HL-60 (cell line): ENCODE measurements at regions not wholly inside any gene's neighbourhood (a gene's known extent, or its start where the extent isn't known, plus 50 kb on each side); places are given as distances from the start of the nearest gene placed in this dataset.

Experiments used
- DNase-seq, 2 experiments: peaks; one replicate each; pipeline ENCODE4 v3.0.0-alpha.2; 2010 to 2020; ENCODE audit warnings: low read depth in 1 of 2, low spot score in 1 of 2
- H3K27ac ChIP-seq: fragments of 250-450 bp; sonication (Bioruptor Pico); replicated peaks from 2 replicates; pipeline ENCODE4 v1.5.1; 2020; ENCODE audit warnings: mild to moderate bottlenecking, moderate library complexity
- H3K27me3 ChIP-seq: fragments of 250-450 bp; sonication (Bioruptor Pico); 2 replicates; pipeline ENCODE4 v1.5.1; 2021; ENCODE audit warnings: mild to moderate bottlenecking, moderate library complexity; ENCODE audit not compliant: insufficient read depth, poor library complexity, severe bottlenecking
- H3K4me3 ChIP-seq: replicated peaks from 2 replicates; pipeline ENCODE4 v1.5.1; 2011; ENCODE audit warnings: mild to moderate bottlenecking, control low read depth, low read length; ENCODE audit not compliant: insufficient read depth
- GABPA ChIP-seq: IDR thresholded peaks from 2 replicates; pipeline ENCODE4 v1.6.1; 2012; ENCODE audit warnings: low read depth
- POLR2AphosphoS5 ChIP-seq: IDR thresholded peaks from 2 replicates; pipeline ENCODE4 v1.6.1; 2012; ENCODE audit warnings: low read depth
- SPI1 ChIP-seq: IDR thresholded peaks from 2 replicates; pipeline ENCODE4 v1.6.1; 2012; ENCODE audit warnings: low read depth, mild to moderate bottlenecking, borderline replicate concordance
- TF ChIP-seq, protein P1 (sequence below): IDR thresholded peaks from one replicate; pipeline ENCODE4 v1.5.1; 2011; ENCODE audit warnings: low read length, control low read depth, inconsistent platforms; ENCODE audit not compliant: insufficient read depth
- TF ChIP-seq, protein P2 (sequence below): IDR thresholded peaks from 2 replicates; pipeline ENCODE4 v1.6.1; 2012; ENCODE audit warnings: low read depth; ENCODE audit not compliant: insufficient replicate concordance

DNA sequence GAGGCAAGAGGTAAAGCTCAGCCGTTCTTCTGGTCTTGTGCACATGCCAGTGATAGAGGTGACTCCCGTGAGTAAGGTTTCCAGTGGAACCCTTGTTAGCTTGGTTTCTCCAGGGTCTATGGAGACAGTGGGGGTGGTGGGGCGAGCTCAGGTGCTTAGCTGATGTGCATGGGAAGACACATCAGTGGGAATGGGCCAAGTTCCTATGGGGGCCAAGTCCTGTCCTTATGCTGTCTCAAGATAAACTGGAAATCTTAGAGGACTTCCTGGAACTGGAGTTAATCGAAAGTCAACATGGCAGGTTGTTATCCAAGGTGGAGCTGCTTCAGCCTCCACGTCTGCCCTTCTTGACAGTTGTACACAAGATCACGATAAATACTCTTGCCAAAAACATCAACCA, 130.1 kb upstream of the TMEM18 start:
- TF ChIP-seq, protein P1, sequence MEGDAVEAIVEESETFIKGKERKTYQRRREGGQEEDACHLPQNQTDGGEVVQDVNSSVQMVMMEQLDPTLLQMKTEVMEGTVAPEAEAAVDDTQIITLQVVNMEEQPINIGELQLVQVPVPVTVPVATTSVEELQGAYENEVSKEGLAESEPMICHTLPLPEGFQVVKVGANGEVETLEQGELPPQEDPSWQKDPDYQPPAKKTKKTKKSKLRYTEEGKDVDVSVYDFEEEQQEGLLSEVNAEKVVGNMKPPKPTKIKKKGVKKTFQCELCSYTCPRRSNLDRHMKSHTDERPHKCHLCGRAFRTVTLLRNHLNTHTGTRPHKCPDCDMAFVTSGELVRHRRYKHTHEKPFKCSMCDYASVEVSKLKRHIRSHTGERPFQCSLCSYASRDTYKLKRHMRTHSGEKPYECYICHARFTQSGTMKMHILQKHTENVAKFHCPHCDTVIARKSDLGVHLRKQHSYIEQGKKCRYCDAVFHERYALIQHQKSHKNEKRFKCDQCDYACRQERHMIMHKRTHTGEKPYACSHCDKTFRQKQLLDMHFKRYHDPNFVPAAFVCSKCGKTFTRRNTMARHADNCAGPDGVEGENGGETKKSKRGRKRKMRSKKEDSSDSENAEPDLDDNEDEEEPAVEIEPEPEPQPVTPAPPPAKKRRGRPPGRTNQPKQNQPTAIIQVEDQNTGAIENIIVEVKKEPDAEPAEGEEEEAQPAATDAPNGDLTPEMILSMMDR, result no peak
- TF ChIP-seq POLR2AphosphoS5 (no peak), SPI1 (no peak), GABPA (no peak)
- TF ChIP-seq, protein P2, sequence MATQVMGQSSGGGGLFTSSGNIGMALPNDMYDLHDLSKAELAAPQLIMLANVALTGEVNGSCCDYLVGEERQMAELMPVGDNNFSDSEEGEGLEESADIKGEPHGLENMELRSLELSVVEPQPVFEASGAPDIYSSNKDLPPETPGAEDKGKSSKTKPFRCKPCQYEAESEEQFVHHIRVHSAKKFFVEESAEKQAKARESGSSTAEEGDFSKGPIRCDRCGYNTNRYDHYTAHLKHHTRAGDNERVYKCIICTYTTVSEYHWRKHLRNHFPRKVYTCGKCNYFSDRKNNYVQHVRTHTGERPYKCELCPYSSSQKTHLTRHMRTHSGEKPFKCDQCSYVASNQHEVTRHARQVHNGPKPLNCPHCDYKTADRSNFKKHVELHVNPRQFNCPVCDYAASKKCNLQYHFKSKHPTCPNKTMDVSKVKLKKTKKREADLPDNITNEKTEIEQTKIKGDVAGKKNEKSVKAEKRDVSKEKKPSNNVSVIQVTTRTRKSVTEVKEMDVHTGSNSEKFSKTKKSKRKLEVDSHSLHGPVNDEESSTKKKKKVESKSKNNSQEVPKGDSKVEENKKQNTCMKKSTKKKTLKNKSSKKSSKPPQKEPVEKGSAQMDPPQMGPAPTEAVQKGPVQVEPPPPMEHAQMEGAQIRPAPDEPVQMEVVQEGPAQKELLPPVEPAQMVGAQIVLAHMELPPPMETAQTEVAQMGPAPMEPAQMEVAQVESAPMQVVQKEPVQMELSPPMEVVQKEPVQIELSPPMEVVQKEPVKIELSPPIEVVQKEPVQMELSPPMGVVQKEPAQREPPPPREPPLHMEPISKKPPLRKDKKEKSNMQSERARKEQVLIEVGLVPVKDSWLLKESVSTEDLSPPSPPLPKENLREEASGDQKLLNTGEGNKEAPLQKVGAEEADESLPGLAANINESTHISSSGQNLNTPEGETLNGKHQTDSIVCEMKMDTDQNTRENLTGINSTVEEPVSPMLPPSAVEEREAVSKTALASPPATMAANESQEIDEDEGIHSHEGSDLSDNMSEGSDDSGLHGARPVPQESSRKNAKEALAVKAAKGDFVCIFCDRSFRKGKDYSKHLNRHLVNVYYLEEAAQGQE, result no peak

DNA sequence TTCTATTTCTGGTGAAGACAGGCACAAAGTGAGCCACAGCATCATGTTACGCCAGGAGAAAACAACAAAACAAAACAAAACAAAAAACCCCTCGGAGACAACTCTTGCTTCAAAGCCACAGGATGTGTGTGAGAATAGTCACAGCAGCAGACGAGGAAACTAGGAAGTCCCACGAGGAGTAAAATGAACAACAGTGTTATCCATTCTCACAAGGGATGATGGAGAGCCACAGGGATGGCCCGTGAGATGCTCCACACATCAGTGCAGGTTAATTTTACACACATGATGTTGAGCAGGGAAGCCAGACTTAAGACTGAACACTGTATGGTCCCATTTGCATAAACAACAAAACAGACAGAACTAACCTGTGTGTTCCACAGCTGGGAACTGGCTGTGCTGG, 128.5 kb upstream of the TMEM18 start:
- H3K27ac ChIP-seq, result no peak overlapping the region
- TF ChIP-seq, protein P1, result no peak
- TF ChIP-seq, protein P2, result no peak
- TF ChIP-seq POLR2AphosphoS5 (no peak), SPI1 (no peak), GABPA (no peak)
- H3K27me3 ChIP-seq, result no peaks in the 10 kb centered on the region
- H3K4me3 ChIP-seq, result no peak overlapping the region
- DNase-seq, result no peak

More for the DNA sequence above, 130.1 kb upstream of the TMEM18 start:
- H3K27ac ChIP-seq, result no peak overlapping the region
- DNase-seq, result no peak
- no peaks in the 10 kb centered on the region for H3K27me3 ChIP-seq
- no peak overlapping the region for H3K4me3 ChIP-seq

DNA sequence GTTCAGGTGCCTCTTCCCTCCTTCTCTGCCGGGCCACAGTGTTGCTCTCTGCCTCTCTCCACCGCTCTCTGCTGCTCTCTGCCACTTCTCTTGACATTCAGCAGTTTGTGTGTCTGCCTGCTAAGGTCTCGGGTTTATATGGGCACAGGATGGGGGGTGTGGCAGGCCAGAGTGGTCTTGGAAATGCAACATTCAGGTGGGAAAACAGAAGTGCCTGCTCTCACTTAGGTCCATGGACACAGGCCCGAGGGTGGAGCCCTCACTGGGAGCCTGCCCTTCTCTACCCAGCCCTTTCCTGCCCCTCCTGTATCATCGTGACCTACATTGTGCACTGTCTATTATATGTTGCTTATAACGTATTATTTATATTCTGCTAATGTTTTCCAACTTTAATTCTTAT, 120.8 kb upstream of the TMEM18 start:
- DNase-seq, result no peak
- TF ChIP-seq SPI1 (no peak), GABPA (no peak), POLR2AphosphoS5 (no peak)
- TF ChIP-seq, protein P2, result no peak
- TF ChIP-seq, protein P1, result no peak
- Histone ChIP-seq H3K4me3 (no peak overlapping the region), H3K27me3 (no peaks in the 10 kb centered on the region), H3K27ac (no peak overlapping the region)
